ENCODE measurements at regions not wholly inside any gene's neighbourhood (a gene's known extent, or its start where the extent isn't known, plus 50 kb on each side); places are given as distances from the start of the nearest gene placed in this dataset.
"Not testable (repeated sequence)": the region's sequence is repeated elsewhere in the genome, so short reads cannot be mapped to it uniquely, and the experiment has no call there.

DNA sequence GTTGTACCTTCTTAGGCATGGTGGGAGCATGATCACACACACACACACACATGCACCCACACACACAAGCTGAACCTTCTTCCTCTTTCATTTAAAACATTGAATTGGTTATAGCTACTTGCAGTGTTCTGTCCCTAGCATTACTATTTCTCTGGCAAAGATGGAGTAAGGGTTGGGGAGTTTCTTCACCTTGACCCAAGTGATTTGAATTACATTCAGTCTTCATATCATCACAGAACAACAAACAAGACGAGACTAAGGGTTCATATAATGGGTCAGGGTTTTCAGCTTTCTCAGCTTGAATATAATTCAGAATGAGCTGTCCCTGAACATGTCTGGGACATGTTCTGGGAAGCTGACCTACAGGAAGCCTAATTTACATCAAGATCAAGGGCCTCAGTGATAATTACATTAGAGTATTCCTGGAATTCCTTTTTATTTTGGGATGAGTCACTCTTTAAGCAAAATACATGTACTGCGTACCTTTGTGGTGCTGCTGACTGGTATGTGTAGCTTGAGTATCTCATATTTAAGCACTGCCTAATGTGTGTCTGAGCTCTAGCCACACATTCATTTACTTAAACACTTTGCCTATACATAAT, 213.5 kb upstream of the TMEM229A start:
- TF ChIP-seq POLR2A (IDR thresholded peaks at IDR 0.05) = no peak
- TF ChIP-seq EP300 (IDR thresholded peaks at IDR 0.05) = no peak
- TF ChIP-seq, protein P1, sequence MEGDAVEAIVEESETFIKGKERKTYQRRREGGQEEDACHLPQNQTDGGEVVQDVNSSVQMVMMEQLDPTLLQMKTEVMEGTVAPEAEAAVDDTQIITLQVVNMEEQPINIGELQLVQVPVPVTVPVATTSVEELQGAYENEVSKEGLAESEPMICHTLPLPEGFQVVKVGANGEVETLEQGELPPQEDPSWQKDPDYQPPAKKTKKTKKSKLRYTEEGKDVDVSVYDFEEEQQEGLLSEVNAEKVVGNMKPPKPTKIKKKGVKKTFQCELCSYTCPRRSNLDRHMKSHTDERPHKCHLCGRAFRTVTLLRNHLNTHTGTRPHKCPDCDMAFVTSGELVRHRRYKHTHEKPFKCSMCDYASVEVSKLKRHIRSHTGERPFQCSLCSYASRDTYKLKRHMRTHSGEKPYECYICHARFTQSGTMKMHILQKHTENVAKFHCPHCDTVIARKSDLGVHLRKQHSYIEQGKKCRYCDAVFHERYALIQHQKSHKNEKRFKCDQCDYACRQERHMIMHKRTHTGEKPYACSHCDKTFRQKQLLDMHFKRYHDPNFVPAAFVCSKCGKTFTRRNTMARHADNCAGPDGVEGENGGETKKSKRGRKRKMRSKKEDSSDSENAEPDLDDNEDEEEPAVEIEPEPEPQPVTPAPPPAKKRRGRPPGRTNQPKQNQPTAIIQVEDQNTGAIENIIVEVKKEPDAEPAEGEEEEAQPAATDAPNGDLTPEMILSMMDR (IDR thresholded peaks at IDR 0.05) = no peak
- 28 to 44% (median 36%) methylated on average over 2 of the region's 2 CpGs for WGBS, 3 donors
- H3K36me3 ChIP-seq = no peaks in the 10 kb centered on the region
- no peaks in the 10 kb centered on the region for H3K27me3 ChIP-seq
- DNase-seq = no peak
- no peaks in the 10 kb centered on the region for H3K4me1 ChIP-seq (ENCODE audit: insufficient read depth)
- H3K27ac ChIP-seq = no peak overlapping the region
- intact Hi-C loops (cut with DNase I) = no loop called here
- no peak overlapping the region for H3K4me3 ChIP-seq
- no peaks in the 10 kb centered on the region for H3K9me3 ChIP-seq

DNA sequence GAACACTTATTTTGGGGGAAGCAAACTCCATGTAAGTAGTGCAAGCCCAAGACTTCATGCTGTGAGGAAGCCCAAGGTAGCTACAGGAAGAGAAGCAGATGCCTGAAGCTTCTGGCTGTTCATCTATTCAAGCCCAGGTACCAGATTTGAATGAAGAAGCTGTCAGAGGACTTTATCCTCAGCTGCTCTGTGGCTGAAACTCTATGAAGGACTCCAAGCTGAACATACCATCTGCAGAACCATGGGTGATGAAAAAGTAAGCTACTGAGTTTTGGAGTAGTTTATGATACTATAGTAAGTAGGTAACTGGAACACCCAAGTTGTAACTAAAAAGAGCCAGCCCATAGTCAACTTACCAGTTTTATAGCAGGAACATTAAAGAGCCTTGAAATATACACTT, 211.6 kb upstream of the TMEM229A start:
- intact Hi-C loops (cut with DNase I); H3K4me1 ChIP-seq (ENCODE audit: insufficient read depth); DNase-seq; H3K27me3 ChIP-seq; H3K36me3 ChIP-seq; H3K27ac ChIP-seq; H3K9me3 ChIP-seq; H3K4me3 ChIP-seq: not testable (repeated sequence)

DNA sequence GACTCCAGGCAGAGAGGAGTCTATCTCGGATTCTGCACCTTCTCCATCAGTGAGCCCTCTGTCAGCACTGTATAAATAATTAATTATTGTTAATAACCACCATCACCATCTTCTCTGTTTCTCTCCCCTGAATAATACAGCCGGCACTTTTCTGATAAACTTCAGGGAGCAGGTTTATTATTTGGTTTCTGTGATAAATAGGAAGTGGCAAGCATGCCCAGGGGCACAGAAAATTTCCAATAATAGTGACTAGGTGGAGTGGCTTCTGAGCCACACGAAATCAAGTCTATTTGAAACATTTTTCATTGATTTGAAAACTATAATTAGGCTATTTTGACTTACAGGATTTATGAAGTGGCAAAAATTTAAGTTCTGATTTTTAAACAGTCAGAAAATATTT, 186.8 kb upstream of the TMEM229A start:
- H3K4me1 ChIP-seq (ENCODE audit: insufficient read depth) = no peaks in the 10 kb centered on the region
- TF ChIP-seq, protein P1 (IDR thresholded peaks at IDR 0.05) = no peak
- TF ChIP-seq EP300 (IDR thresholded peaks at IDR 0.05) (no peak), POLR2A (IDR thresholded peaks at IDR 0.05) (no peak)
- intact Hi-C loops (cut with DNase I) = no loop called here
- no peaks in the 10 kb centered on the region for H3K27me3 ChIP-seq
- H3K36me3 ChIP-seq = no peaks in the 10 kb centered on the region
- no peaks in the 10 kb centered on the region for H3K9me3 ChIP-seq
- WGBS, 3 donors = 47 to 61% (median 48%) methylated on average over 3 of the region's 3 CpGs
- DNase-seq = no peak
- H3K27ac ChIP-seq = no peak overlapping the region
- H3K4me3 ChIP-seq = no peak overlapping the region

DNA sequence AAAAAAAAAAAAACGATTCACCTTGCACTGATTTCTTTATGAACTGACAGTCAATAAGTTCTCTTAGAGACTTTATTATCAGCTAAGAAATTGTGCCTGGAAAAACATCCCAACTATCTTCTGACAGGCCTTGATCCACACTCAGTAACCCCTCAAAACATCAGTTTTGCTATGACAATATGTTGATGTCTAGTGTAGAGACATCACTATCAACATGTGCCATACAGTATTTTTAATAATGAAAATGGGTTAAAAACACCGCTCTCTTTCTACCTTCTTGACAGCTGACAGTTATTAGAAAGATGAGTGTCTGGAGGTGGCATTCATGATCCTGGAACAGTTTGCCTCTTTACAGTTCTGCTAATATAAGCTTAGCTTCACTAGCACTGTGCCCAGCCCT, 175.8 kb upstream of the TMEM229A start:
- no peaks in the 10 kb centered on the region for H3K36me3 ChIP-seq
- TF ChIP-seq EP300 (IDR thresholded peaks at IDR 0.05) = no peak
- no peaks in the 10 kb centered on the region for H3K9me3 ChIP-seq
- WGBS, 3 donors = 70 to 74% (median 71%) methylated on average over 2 of the region's 2 CpGs
- intact Hi-C loops (cut with DNase I) = no loop called here
- H3K27me3 ChIP-seq = no peaks in the 10 kb centered on the region
- H3K4me3 ChIP-seq = no peak overlapping the region
- H3K27ac ChIP-seq = no peak overlapping the region
- H3K4me1 ChIP-seq (ENCODE audit: insufficient read depth) = no peaks in the 10 kb centered on the region
- no peak for DNase-seq

DNA sequence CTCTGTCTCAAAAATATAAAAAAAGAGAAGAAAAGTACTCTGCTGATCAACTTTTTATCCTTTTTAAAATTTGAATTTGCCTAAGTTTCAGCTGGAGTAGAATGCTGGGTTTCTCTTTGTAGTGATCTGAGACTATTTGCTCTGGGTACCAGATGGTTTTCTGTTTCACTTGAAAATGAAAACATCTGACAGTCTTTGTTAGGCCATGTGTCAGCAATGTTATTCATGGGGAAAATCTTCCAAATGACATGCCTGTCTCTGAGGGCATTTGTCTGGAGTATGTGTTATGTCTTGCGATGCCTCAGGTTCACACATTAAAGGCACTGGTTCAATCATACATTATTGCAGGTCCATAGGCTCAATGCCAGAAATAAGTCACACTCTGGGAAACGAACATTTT, 175.3 kb upstream of the TMEM229A start:
- 62 to 80% (median 71%) methylated on average over 2 of the region's 2 CpGs for WGBS, 3 donors
- no peak overlapping the region for H3K4me3 ChIP-seq
- no peaks in the 10 kb centered on the region for H3K4me1 ChIP-seq (ENCODE audit: insufficient read depth)
- no peak overlapping the region for H3K27ac ChIP-seq
- H3K27me3 ChIP-seq = no peaks in the 10 kb centered on the region
- TF ChIP-seq POLR2A (IDR thresholded peaks at IDR 0.05) = no peak
- no peak for TF ChIP-seq EP300 (IDR thresholded peaks at IDR 0.05)
- TF ChIP-seq, protein P1 (IDR thresholded peaks at IDR 0.05) = no peak
- DNase-seq = no peak
- no peaks in the 10 kb centered on the region for H3K36me3 ChIP-seq
- H3K9me3 ChIP-seq = no peaks in the 10 kb centered on the region
- intact Hi-C loops (cut with DNase I) = no loop called here

Measured in ovary (tissue), 7 donors.